ENCODE measurements at regions not wholly inside any gene's neighbourhood (a gene's known extent, or its start where the extent isn't known, plus 50 kb on each side); places are given as distances from the start of the nearest gene placed in this dataset.

DNA sequence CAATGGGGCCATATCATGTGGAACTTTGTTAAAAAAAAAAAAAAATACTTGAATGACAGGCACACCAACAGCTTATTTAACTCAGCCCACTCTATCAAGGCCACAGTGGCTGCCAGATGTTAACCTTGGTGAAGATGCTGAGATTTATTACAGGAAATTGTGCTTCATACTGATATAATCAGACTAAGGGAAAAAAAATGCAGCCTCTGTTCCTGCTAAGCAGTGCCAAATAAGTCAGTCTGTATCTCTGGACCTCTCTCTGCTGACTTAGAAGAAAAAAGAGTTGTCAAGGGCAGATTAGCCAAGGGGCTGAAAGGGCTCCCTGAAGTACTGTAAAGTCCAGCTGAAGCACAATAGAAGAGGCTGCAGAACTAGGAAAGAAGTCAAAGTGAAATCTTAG, 677.7 kb upstream of the HTR2C start:
- no peaks in the 10 kb centered on the region for H3K9me3 Mint-ChIP-seq
- H3K27ac Mint-ChIP-seq = no peak overlapping the region
- DNase-seq (ENCODE audit: extremely low spot score, unreplicated experiment) = no peak
- no peaks in the 10 kb centered on the region for H3K27me3 Mint-ChIP-seq
- no peak for TF ChIP-seq CTCF (conservative IDR thresholded peaks at IDR 0.05)
- H3K4me1 Mint-ChIP-seq (ENCODE audit: unreplicated experiment) = peaks cover 6% of the 10 kb centered on the region
- H3K36me3 Mint-ChIP-seq = no peaks in the 10 kb centered on the region
- no peak overlapping the region for H3K4me3 Mint-ChIP-seq

GRCh38 chrX:113892891-113893290, 691.0 kb upstream of the HTR2C start:
- no peaks in the 10 kb centered on the region for H3K27me3 Mint-ChIP-seq
- no peak overlapping the region for H3K27ac Mint-ChIP-seq
- no peak for DNase-seq (ENCODE audit: extremely low spot score, unreplicated experiment)
- no peak for TF ChIP-seq CTCF (conservative IDR thresholded peaks at IDR 0.05)
- H3K9me3 Mint-ChIP-seq = peaks cover 9% of the 10 kb centered on the region
- H3K4me3 Mint-ChIP-seq = no peak overlapping the region
- no peaks in the 10 kb centered on the region for H3K36me3 Mint-ChIP-seq
- H3K4me1 Mint-ChIP-seq (ENCODE audit: unreplicated experiment) = no peaks in the 10 kb centered on the region

- H3K36me3 Mint-ChIP-seq = no peaks in the 10 kb centered on the region
- no peak for TF ChIP-seq CTCF (conservative IDR thresholded peaks at IDR 0.05)
- H3K27me3 Mint-ChIP-seq = no peaks in the 10 kb centered on the region
- no peak overlapping the region for H3K27ac Mint-ChIP-seq
- H3K4me3 Mint-ChIP-seq = no peak overlapping the region
- H3K4me1 Mint-ChIP-seq (ENCODE audit: unreplicated experiment) = no peaks in the 10 kb centered on the region
- DNase-seq (ENCODE audit: extremely low spot score, unreplicated experiment) = no peak
- H3K9me3 Mint-ChIP-seq = peaks cover 9% of the 10 kb centered on the region
Observed at GRCh38 chrX:113892401-113892800, 691.5 kb upstream of the HTR2C start.

GRCh38 chrX:113873056-113873455, 710.8 kb upstream of the HTR2C start:
- Mint-ChIP-seq H3K27me3 (no peaks in the 10 kb centered on the region), H3K4me3 (no peak overlapping the region), H3K27ac (no peak overlapping the region), H3K4me1 (ENCODE audit: unreplicated experiment) (peaks cover 5% of the 10 kb centered on the region), H3K36me3 (no peaks in the 10 kb centered on the region), H3K9me3 (no peaks in the 10 kb centered on the region)
- no peak for DNase-seq (ENCODE audit: extremely low spot score, unreplicated experiment)
- TF ChIP-seq CTCF (conservative IDR thresholded peaks at IDR 0.05) = no peak

- no peak overlapping the region for H3K4me3 Mint-ChIP-seq
- H3K27ac Mint-ChIP-seq = no peak overlapping the region
- H3K27me3 Mint-ChIP-seq = no peaks in the 10 kb centered on the region
- no peak for DNase-seq (ENCODE audit: extremely low spot score, unreplicated experiment)
- no peaks in the 10 kb centered on the region for H3K9me3 Mint-ChIP-seq
- TF ChIP-seq CTCF (conservative IDR thresholded peaks at IDR 0.05) = no peak
- H3K36me3 Mint-ChIP-seq = no peaks in the 10 kb centered on the region
- peaks cover 5% of the 10 kb centered on the region for H3K4me1 Mint-ChIP-seq (ENCODE audit: unreplicated experiment)
Observed at GRCh38 chrX:113868711-113869110, 715.2 kb upstream of the HTR2C start.

GRCh38 chrX:113868177-113868576, 715.7 kb upstream of the HTR2C start:
- no peaks in the 10 kb centered on the region for H3K36me3 Mint-ChIP-seq
- H3K4me1 Mint-ChIP-seq (ENCODE audit: unreplicated experiment) = peaks cover 5% of the 10 kb centered on the region
- no peak overlapping the region for H3K4me3 Mint-ChIP-seq
- H3K9me3 Mint-ChIP-seq = no peaks in the 10 kb centered on the region
- TF ChIP-seq CTCF (conservative IDR thresholded peaks at IDR 0.05) = no peak
- DNase-seq (ENCODE audit: extremely low spot score, unreplicated experiment) = no peak
- H3K27ac Mint-ChIP-seq = no peak overlapping the region
- no peaks in the 10 kb centered on the region for H3K27me3 Mint-ChIP-seq
